ENCODE measurements at regions not wholly inside any gene's neighbourhood (a gene's known extent, or its start where the extent isn't known, plus 50 kb on each side); places are given as distances from the start of the nearest gene placed in this dataset.

GRCh38 chr6:101294051-101294638, 99.4 kb upstream of the GRIK2 start:
- intact Hi-C loops (cut with micrococcal nuclease), result no loop called here

DNA sequence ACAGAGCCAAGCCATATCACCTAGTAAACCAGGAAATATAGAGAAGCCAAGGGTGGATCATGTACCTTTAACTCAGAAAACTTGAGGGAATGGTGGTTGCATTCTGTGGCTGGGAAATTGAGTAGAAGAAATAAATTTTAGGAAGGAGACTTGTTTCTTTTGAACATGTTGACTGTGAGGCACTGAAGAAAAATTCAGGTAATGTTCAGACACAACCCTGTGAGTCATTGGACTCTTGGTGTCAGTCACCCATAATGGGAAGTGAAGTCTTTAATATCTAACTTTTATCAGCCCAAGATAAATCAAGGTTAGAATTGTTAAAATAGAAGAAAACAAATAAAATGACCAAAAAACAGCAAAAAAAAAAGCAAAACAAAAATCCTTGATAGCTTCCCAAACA, 98.8 kb upstream of the GRIK2 start:
- intact Hi-C loops (cut with micrococcal nuclease), result no loop called here

DNA sequence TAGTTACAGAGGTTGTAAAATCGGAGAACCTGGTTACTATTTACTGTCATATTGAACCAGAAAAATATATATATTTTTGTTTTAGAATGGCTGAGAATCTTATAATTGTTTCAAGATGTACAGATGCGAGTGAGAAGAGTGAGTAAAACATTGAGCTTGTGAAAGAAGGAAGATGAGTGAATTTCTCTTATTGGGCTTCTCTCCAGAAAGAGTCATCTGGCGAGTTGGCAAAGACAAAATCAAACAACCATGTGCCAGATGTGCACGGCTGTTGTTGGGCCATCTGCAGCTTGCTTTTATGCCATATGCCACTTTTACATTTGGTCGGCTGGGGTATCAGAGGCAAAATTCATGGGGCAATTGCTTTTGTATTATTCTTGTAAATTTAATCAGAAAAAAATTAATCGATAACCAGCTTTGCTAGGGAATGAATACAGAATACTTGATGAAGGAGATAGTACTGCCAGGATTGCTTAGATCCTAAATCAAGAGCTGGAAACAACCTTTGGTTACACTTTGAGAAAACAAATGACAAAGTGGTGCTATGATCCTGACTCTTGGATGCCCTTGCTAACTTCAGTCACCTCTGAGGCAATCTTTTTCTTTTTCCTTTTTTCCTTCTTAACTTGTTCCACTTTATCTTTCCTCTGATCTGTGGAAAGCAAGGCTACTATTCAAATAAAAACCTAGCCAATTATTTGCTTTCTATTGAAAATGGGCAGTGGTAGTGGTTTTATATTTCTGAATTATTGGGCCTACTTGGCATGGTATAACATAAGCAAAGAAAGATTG, 97.1 kb upstream of the GRIK2 start:
- intact Hi-C loops (cut with micrococcal nuclease), result no loop called here

GRCh38 chr6:101302593-101302992, 90.9 kb upstream of the GRIK2 start:
- intact Hi-C loops (cut with micrococcal nuclease), result loop anchor here (5.0 kb wide), 1 partner anchor 1110 kb away; no protein-coding TSS in a partner anchor

GRCh38 chr6:101303495-101303894, 90.0 kb upstream of the GRIK2 start:
- intact Hi-C loops (cut with micrococcal nuclease), result loop anchor here (5.0 kb wide), 1 partner anchor 1109 kb away; no protein-coding TSS in a partner anchor

DNA sequence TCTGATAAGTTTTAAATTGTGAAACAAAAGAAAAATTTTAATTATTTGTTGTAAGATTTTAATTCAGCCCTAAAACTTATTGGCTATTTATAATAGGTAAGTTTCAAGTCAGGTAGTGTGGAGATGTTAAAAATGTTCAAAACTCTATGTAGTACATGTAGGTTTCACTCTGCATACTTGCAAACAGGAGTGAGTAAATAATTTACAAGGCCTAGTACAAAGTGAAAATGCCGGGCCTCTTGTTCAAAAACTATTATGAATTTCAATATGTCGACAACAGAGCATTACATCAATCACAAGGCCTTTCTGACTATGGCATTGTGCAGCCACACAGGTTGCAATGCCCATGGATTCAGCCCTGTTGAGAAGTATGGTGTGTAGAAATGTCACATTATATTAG, 80.9 kb upstream of the GRIK2 start:
- intact Hi-C loops (cut with micrococcal nuclease), result no loop called here

GRCh38 chr6:101322921-101323320, 70.6 kb upstream of the GRIK2 start:
- intact Hi-C loops (cut with micrococcal nuclease), result no loop called here

GRCh38 chr6:101326411-101326810, 67.1 kb upstream of the GRIK2 start:
- intact Hi-C loops (cut with micrococcal nuclease), result no loop called here

- intact Hi-C loops (cut with micrococcal nuclease), result no loop called here
Observed at GRCh38 chr6:101341926-101342325, 51.6 kb upstream of the GRIK2 start.

All from T-helper 1 cell treated with Interleukin-12 subunit alpha and Interleukin-12 subunit beta and Interleukin-4 antibody, amounts not matched to agents 30 ng/mL and 1 ng/mL, for 36 hours (primary cell).